ENCODE measurements at regions not wholly inside any gene's neighbourhood (a gene's known extent, or its start where the extent isn't known, plus 50 kb on each side); places are given as distances from the start of the nearest gene placed in this dataset.
"Not testable (repeated sequence)": the region's sequence is repeated elsewhere in the genome, so short reads cannot be mapped to it uniquely, and the experiment has no call there.

DNA sequence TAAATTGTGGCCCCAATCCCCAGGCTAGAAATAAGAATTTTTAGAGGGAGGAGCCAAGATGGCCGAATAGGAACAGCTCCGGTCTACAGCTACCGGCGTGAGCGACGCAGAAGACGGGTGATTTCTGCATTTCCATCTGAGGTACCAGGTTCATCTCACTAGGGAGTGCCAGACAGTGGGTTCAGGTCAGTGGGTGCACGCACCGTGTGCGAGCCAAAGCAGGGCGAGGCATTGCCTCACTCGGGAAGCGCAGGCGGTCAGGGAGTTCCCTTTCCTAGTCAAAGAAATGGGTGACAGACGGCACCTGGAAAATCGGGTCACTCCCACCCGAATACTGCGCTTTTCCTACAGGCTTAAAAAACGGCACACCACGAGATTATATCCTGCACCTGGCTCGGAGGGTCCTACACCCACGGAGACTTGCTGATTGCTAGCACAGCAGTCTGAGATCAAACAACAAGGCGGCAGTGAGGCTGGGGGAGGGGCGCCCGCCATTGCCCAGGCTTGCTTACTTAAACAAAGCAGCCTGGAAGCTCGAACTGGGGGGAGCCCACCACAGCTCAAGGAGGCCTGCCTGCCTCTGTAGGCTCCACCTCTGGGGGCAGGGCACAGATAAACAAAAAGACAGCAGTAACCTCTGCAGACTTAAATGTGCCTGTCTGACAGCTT is 257.7 kb upstream of the MEIS1 start:
- DNase-seq (ENCODE audit: low read depth), result not testable (repeated sequence)

DNA sequence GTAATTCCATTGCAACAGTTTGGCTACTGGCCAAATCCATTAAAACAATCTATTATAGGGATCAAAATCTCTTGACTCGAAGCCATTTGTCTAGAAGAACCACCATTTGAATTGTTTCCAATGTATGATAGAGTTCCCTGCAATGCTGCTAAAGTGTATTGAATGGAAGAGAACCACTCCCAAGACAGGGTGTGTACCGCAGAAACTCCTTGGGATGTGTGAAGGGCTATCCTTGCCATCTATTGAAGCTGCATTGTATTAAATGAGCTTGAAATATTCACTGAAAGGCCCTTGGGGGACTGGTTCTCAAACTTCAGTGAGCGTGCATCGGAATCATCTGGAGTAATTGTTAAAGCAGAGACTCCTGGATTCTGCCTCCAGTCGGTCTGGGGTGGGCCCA is 260.4 kb upstream of the MEIS1 start:
- no peak for DNase-seq (ENCODE audit: low read depth)

DNA sequence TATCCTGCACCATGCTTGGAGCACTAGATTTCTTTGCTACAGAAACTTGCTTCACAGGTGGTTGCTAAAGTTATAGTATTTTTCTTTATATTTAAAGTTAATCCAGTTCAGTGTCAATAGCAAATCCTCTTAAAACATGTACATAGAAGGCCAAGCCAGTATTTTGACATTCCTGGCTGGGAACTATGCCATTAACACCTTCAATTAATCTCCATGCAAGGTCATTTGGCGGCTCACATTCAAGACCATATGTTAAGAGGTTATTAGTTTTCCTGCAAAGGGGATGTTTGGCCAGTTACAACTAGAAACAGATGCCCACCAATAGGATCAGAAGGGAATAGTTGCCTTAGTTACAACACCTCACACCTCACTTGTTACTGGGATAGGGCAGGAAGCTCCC is 261.3 kb upstream of the MEIS1 start:
- DNase-seq (ENCODE audit: low read depth), result no peak

DNA sequence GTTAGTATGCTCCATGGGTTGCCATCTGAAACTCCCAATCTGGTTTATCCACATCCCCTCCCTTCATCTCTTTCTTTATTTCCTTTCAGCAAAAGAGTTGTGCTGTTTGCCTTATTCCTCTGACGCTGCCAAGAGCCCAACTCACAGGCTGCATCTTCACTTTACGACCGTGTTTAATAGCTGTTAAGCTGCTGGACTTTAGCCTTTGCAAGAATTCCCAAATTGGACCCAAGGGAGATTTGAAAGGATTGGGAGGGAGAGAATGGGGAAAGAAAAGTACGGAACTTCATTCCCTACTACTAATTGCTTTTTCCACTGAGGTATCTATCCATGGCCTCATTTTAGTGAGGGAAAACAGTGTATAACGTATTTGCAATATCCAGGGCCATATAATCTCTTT is 263.4 kb upstream of the MEIS1 start:
- no peak for DNase-seq (ENCODE audit: low read depth)

DNA sequence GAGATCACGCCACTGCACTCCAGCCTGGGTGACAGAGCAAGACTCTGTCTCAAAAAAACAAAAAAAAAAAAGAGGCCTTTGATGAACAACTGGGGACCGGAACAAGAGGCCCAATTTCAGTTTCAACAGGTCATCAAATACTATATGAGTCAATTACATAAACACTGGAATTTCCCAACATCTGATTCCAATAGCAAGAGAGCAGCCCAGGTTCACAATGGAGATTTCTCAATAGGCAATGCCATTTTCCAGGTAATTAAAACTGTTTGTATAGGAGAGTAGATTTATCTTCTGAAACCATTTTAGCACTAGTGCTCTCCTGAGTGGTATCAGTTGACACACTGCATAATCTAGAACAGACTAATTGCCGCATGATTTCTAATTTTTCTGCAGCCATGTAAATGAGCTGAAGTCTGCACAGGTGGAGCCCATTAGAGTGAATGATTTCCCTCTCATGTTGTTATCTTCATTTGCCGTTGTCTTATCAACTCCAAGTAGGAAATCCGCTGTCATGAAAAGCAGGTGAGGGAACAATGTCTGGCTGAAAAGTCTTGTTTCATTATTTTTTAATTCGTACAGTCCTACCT is 264.1 kb upstream of the MEIS1 start:
- DNase-seq (ENCODE audit: low read depth), result no peak

DNA sequence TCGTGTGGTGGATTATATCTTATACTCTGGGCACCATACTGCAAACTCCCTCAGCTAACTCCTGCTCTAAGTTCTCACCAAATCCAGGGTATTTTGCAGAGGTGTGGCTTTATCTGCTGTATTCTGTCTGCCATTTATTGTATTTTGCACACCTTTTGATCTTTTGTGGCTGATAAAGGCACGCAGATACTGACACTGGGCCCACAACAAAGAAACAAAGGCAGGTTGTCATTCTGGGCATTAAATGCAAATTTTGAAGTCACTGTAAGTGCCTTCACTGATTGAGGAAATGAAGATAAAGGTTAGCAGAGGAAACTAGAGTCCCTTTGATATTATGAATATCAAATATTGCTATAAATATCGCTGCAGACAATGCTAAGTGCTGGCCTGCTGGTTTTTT is 265.8 kb upstream of the MEIS1 start:
- DNase-seq (ENCODE audit: low read depth), result no peak

DNA sequence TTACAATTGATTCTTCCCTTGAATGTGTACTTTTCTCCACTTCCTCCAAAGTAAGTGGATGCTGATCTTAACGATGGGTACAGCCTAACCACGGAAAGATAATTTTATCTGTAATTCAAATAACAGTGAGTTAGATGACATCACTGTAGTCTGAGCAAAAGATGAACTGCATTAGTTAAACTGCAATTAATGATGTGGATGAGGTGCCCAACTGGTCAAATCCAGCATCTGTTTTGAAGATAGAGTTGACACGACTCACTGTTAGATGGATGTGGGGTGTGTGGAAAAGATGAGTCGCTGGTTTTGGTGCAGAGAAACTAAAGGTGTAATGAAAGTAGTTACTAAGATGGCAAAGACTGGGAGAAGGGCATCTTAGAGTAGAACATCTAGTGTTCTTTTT is 270.5 kb upstream of the MEIS1 start:
- no peak for DNase-seq (ENCODE audit: low read depth)

DNA sequence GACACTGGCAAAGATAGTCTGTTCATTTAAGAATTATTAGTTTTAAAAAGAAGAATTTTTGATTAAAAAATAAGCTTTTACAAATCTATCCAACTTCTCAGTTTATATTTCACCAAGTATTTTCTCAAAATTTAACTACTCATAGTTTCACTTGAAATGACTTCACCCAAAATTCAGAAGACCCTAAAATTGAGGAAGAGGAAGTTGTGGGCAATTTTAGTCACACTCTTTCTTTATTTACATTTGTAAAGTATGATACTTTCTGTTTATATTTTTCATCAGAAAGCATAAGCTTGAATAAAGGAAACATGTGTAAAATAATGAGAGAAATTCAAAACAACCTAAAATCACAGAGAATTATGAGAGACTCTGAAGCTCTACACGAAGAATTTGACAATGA is 278.8 kb upstream of the MEIS1 start:
- no peak for DNase-seq (ENCODE audit: low read depth)

DNA sequence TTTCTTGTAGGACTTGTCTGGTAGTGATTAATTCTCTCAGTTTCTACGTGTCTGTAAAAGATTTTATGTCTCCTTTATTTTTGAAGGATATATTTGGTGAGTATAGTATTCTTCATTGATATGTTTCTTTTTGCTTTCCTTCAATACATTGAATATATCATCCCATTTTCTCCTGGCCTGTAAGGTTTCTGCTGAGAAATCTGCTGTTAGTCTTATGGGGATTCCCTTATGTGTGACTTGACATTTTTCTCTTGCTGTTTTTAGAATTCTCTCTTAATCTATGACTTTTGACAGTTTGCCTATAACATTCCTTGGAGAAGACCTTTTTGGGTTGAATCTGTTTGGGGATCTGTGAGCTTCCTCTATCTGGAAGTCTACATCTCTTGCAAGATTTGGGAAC is 281.0 kb upstream of the MEIS1 start:
- no peak for DNase-seq (ENCODE audit: low read depth)

DNA sequence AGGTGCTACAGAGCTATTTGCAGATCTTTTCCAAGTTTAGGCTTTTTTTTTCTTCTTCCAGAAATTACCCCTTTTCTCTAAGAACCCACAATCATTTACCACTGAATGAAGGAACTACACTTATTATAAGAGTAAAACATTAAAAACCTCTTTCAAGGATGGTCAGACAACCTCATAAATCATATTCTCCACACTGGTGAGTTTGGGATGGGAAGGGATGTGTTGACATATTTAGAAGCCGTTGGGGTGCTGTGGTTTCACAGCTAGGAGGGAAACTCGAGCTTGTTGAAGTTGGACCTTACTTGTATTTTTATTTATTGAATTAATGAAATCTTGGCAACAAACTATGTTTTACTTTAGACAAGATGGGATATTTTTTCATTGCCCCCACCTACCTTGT is 289.4 kb upstream of the MEIS1 start:
- DNase-seq (ENCODE audit: low read depth), result no peak

DNA sequence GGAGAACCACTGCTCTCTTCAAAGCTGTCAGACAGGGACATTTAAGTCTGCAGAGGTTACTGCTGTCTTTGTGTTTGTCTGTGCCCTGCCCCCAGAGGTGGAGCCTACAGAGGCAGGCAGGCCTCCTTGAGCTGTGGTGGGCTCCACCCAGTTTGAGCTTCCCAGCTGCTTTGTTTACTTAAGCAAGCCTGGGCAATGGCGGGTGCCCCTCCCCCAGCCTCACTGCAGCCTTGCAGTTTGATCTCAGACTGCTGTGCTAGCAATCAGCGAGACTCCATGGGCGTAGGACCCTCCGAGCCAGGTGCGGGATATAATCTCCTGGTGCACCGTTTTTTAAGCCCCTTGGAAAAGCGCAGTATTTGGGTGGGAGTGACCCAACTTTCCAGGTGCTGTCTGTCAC is 290.6 kb upstream of the MEIS1 start:
- not testable (repeated sequence) for DNase-seq (ENCODE audit: low read depth)

DNA sequence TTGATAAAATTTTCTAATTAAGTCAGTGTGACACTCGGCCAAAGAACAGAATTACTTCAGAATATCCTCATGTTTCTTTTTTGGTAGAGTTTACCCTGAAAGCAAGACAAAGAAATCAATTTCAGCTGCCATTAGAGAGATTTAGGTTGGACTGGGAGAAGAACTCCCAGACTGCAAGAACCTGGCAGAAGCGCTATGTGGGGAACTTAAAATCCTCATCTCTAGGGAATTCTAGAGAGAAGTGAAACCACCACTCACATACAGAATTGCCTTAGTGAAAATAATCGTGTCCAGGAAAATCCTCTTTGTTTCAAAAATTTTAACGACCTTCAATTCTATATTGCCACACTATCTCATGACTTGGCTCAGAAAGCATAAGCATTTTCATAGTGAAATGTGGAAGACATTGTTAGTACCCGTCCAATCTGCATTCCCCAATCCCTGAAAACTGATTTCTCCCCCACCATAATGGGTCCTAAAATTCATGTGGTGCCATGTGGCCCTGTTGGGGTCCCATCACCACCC is 297.3 kb upstream of the MEIS1 start:
- no peak for DNase-seq (ENCODE audit: low read depth)

DNA sequence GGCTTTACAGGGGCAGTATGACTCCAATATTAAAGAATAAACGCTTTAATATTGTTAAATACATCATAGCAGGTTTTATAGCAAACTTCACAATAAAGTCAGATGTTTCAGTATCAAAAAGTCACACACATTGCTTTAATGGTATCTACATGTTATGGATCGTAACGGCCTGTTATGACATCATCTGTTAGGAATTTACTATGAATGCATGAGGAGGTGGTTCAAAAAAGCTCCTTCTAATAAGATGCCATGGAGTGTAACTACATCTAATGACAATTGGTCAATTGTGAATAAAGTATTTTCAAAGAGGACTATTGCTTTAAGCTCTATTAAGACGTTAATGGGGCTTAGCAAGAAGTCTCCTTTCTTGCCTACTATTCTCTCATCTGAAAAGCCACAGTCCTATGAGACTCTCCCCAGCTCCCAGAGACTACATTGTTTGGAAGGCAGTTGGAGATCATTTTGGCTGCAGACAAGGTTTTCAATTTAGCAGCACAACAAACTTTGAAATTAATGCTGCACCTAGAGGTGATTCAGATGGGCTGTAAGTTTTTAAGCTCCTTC is 300.7 kb upstream of the MEIS1 start:
- DNase-seq (ENCODE audit: low read depth), result no peak

DNA sequence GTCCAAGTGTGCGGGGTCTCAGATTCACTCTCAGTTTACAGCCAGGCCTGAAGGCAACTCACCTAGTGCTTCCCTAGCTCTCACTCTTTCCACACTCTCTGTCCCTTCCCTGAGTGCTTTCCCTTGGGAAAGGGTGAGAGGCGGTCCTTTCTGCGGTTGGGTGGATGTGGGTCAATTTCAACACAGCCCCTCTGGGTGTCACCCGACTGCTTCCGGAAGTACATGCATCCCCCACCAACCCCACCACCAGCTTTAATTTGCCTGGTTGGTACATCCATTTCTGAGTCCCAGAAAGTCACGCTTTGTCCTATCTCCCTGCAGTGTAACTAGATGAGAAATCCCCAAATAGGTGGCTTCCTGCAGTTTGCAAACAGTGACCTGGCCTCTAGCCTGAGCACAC is 307.3 kb upstream of the MEIS1 start:
- no peak for DNase-seq (ENCODE audit: low read depth)

DNA sequence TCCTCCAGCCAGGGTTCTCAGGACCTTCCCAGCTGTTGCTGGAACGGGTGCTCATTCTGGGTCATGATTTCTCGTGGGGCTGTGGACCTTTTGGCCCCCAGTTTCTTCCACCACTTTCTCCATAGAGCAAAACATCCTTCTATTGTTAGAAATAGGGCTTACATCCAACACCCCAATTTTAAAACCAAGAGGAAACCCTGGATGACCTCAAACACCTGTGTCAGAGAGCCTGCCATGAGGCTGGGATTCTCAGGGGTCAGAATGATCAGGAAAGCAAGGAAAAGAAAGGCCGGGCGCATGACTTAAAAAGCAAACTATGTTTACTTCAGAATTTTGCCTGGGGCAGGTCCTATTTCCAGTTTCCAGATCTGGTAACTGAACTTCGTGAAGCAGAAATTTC is 307.9 kb upstream of the MEIS1 start:
- DNase-seq (ENCODE audit: low read depth), result no peak

DNA sequence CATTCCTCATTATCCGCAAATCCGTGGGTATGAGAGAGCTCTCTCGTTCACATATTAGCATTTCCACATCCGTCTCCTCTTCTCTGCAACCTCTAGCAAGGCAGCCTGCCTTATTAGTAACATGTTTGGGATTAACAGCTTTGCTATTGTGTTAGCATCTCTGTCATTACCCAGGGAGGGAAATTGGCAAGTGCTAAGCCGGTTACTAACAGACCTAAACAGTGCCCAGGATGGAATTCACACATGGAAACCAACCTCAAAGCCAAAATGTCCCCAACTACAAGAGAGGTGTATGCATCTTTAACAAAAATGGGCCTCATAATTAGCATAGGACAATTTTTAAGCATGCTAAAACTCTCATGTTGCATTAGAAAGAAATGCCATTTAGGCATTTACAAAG is 309.0 kb upstream of the MEIS1 start:
- DNase-seq (ENCODE audit: low read depth), result no peak

DNA sequence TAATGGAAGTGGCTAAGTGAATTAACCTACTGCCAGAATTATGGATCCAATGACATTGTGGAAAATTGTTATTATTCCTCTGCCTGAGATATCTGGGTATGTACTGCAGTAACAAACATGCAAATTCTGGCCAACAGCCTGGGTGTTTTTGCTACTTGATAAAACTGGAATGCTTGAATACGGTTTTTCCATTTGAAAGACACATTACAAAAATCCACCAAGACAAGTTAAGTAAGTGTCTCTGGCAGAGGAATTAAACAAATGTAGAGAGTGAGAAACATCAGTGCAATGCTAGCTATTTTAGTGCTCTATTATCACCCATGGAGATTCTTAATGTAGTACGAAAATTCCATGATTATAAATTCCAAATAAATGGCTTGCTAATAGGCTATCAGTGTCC is 312.4 kb upstream of the MEIS1 start:
- DNase-seq (ENCODE audit: low read depth), result no peak

DNA sequence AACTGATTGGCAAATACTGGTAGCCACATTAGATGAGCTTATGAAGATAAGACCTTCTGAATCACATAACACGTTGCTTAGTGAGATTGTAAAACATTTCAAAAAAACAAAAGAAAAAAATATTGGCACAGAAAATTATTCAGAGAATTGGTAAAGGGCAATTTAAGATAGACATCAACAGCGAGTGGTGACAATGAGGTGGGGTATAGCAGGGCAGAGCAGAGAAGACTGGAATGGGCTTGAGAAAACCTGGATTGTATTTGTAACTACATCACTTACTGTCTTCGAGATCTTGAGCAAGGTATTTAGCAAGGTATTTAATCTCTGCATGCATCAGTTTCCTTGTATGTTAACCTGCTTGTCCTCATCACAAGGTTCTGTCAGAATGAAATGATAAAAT is 313.0 kb upstream of the MEIS1 start:
- DNase-seq (ENCODE audit: low read depth), result no peak

DNA sequence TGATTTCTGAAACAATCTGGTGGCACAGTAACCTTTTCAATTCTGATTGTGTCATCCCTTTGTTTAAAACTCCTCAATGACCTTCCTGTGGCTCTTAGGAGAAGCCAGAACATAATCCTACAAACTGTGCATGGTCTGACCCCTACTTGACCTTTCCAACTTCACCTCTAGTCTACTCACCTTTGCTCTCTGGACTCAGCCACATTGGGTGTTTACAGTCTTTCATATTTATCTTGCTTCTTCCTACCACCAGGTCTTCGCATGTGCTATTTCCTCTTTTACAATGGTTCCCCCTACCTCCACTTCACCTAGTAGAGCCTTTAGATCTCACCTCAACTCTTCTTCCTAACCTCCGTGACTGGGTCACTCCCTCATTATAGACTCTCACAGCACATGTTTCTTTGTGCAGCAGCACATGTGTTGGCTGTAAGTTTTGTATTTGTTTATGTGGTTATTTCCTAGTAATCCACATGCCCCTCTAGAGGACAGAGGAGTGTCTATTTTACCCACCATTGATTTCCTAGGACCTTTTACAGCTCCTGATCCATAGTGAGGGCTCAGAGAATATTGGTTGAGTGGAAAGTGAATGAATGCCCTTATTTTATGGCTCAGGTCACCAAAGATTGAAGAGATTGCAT is 320.8 kb upstream of the MEIS1 start:
- no peak for DNase-seq (ENCODE audit: low read depth)

DNA sequence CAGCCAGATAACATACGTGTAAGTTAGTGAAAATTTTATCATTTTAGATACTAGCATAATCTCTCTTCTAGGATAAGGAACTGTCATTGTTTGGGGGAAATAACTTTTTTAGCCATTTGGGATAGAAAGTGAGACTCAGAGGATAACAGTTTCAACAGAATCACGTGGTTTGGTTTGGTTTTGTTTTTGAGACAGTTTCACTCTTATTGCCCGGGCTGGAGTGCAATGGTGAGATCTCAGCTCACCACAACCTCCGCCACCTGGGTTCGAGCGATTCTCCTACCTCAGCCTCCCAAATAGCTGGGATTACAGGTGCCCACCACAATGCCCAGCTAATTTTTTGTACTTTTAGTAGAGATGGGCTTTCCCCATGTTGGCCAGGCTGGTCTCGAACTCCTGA is 323.2 kb upstream of the MEIS1 start:
- DNase-seq (ENCODE audit: low read depth), result no peak

DNA sequence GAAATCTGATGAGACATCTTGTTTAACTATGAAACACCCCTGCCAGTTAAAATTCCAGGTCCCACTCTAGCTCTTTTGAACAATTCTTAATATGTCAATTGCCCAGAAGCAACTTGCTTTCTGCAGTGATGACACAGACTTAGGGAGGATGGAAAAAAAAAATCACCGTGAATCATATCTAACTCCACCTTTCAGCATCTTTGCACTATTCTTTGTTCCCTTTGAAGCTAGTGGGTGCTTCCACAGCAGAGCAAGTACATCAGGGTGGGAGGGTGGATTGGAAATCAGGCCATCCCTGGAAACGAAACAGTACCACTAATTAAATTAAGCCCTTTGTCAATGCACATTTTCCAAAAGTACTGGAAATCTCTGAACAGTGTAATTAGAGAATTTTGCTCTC is 324.3 kb upstream of the MEIS1 start:
- DNase-seq (ENCODE audit: low read depth), result no peak

DNA sequence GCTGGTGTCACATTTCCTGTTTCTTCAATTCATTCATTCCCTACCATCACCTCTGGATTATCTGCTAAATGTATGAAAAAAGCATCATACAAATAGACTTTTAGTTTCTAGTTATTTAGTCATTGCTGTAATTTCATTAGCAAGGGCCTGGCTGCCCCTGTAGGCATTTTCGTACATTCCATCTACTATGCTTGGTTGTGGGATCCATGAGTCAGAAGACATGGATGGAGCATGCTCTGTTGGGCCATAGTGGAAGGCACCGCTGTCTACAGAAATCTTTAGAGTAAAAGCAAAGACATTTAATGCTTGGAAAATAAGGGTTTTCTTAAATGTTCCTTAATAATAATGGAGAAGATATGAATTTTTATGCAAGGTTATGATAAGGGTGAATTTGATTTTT is 324.8 kb upstream of the MEIS1 start:
- DNase-seq (ENCODE audit: low read depth), result no peak

DNA sequence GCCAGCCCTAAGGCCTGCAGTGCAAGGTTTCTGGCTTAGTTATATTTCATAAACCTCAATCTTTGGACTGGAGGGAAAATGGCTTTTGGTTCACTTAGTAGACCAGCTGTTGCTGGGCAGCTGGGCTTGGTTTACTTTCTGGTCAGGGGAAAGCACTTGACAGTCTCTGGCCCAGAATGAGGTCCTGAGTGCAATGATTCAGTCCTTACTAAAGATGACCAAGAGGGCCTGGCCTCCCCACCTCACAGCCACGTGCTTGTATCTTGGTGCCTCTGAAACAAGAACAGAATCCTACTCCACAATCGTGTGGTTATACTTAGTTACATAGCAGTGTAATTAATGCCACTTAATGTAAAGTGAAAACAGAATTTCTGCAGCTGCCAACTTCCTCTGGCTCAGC is 325.5 kb upstream of the MEIS1 start:
- DNase-seq (ENCODE audit: low read depth), result no peak
